HepG2 (cell line): ENCODE measurements at regions not wholly inside any gene's neighbourhood (a gene's known extent, or its start where the extent isn't known, plus 50 kb on each side); places are given as distances from the start of the nearest gene placed in this dataset.

ENCODE experiments used
- FOXP4 ChIP-seq: sonication (generic); formaldehyde crosslinking; IDR thresholded peaks from 2 replicates; pipeline ENCODE4 v1.4.0; 2020; ENCODE audit warnings: missing genetic modification reagents
- KAT7 ChIP-seq: IDR thresholded peaks from 2 replicates; pipeline ENCODE4 v1.6.1; 2018; ENCODE audit warnings: borderline replicate concordance, missing compliant biosample characterization
- TFE3 ChIP-seq: IDR thresholded peaks from 2 replicates; pipeline ENCODE4 v1.6.1; 2016
- TGIF2 ChIP-seq: IDR thresholded peaks from 2 replicates; pipeline ENCODE4 v1.6.1; 2016; ENCODE audit warnings: control low read depth, missing compliant biosample characterization
- TP53 ChIP-seq: sonication (generic); formaldehyde crosslinking; conservative IDR thresholded peaks from 2 replicates; pipeline ENCODE4 v1.4.0; 2020; ENCODE audit warnings: missing genetic modification reagents
- ZHX2 ChIP-seq, 2 experiments: sonication (generic) in 1 of 2; formaldehyde crosslinking in 1 of 2; IDR thresholded peaks; 2 replicates each; pipeline versions ENCODE4 v1.6.1 to v1.9.0; 2014 to 2022; ENCODE audit warnings: antibody characterized with exemption in 1 of 2, borderline replicate concordance in 1 of 2, inconsistent platforms in 1 of 2, low read depth in 1 of 2, missing genetic modification reagents in 1 of 2
- ZNF280D ChIP-seq: sonication (generic); formaldehyde crosslinking; IDR thresholded peaks from 2 replicates; pipeline ENCODE4 v1.5.1; 2020; ENCODE audit warnings: mild to moderate bottlenecking, missing genetic modification reagents

- TF ChIP-seq TFE3 (CRISPR knock-in tag): no peak
- no peak for TF ChIP-seq ZHX2 (IDR thresholded peaks at IDR 0.05; ENCODE audit: low read depth)
- TF ChIP-seq ZHX2 (CRISPR knock-in tag; IDR thresholded peaks at IDR 0.05; ENCODE audit: borderline replicate concordance): no peak
- TF ChIP-seq KAT7 (CRISPR knock-in tag): no peak
- no peak for TF ChIP-seq TGIF2
- TF ChIP-seq ZNF280D: no peak
- TF ChIP-seq FOXP4: no peak
- TF ChIP-seq TP53: no peak
These were observed 97.2 kb upstream of the TMTC1 start for GRCh38 chr12:29880987-29881386.
